ENCODE measurements at regions not wholly inside any gene's neighbourhood (a gene's known extent, or its start where the extent isn't known, plus 50 kb on each side); places are given as distances from the start of the nearest gene placed in this dataset.
A peak's percentile ranks its signal among the peaks of the same experiment; 100 is the strongest.

GRCh38 chr3:176820764-176821163, 376.5 kb downstream of the TBL1XR1 start:
- DNase-seq (no peak), ATAC-seq (ENCODE audit: insufficient read depth, low read depth) (no peak)
- H2AFZ ChIP-seq (ENCODE audit: low read depth, low read length), result no peak overlapping the region
- H3K4me1 ChIP-seq (ENCODE audit: insufficient read depth, low read length), result no peaks in the 10 kb centered on the region
- H3K4me2 ChIP-seq (ENCODE audit: insufficient read depth, low read length), result no peak overlapping the region
- no peaks in the 10 kb centered on the region for H3K36me3 ChIP-seq (ENCODE audit: insufficient read depth, low read length)
- H3K9me3 ChIP-seq (ENCODE audit: insufficient read depth, low read length, severe bottlenecking), result no peaks in the 10 kb centered on the region
- H3K79me2 ChIP-seq (ENCODE audit: insufficient read depth, low read length), result no peaks in the 10 kb centered on the region
- H3K9ac ChIP-seq (ENCODE audit: low read depth, low read length), result no peak overlapping the region
- TF ChIP-seq CTCF (IDR thresholded peaks at IDR 0.05; ENCODE audit: borderline replicate concordance, extremely low read depth, low read length, poor library complexity, severe bottlenecking) (no peak), EZH2 (IDR thresholded peaks at IDR 0.05; ENCODE audit: borderline replicate concordance, low read depth, low read length, severe bottlenecking) (no peak)
- no peaks in the 10 kb centered on the region for H3K27me3 ChIP-seq (ENCODE audit: insufficient read depth, low read length, poor library complexity)
- H3K4me3 ChIP-seq (ENCODE audit: low read depth in 1 of 2, low read length in 2 of 2), result no peak overlapping the region
- no peaks in the 10 kb centered on the region for H4K20me1 ChIP-seq (ENCODE audit: insufficient read depth, low read length)
- no peak overlapping the region for H3K27ac ChIP-seq (ENCODE audit: low read length)

- Histone ChIP-seq H2AFZ (ENCODE audit: low read depth, low read length) (no peak overlapping the region), H3K4me2 (ENCODE audit: insufficient read depth, low read length) (no peak overlapping the region), H3K4me1 (ENCODE audit: insufficient read depth, low read length) (no peaks in the 10 kb centered on the region), H4K20me1 (ENCODE audit: insufficient read depth, low read length) (no peaks in the 10 kb centered on the region), H3K36me3 (ENCODE audit: insufficient read depth, low read length) (no peaks in the 10 kb centered on the region), H3K27me3 (ENCODE audit: insufficient read depth, low read length, poor library complexity) (no peaks in the 10 kb centered on the region), H3K79me2 (ENCODE audit: insufficient read depth, low read length) (no peaks in the 10 kb centered on the region), H3K27ac (ENCODE audit: low read length) (no peak overlapping the region), H3K9ac (ENCODE audit: low read depth, low read length) (no peak overlapping the region), H3K9me3 (ENCODE audit: insufficient read depth, low read length, severe bottlenecking) (no peaks in the 10 kb centered on the region), H3K4me3 (ENCODE audit: low read depth in 1 of 2, low read length in 2 of 2) (no peak overlapping the region)
- no peak for ATAC-seq (ENCODE audit: insufficient read depth, low read depth)
- no peak for DNase-seq
- no peak for TF ChIP-seq CTCF (IDR thresholded peaks at IDR 0.05; ENCODE audit: borderline replicate concordance, extremely low read depth, low read length, poor library complexity, severe bottlenecking)
- TF ChIP-seq EZH2 (IDR thresholded peaks at IDR 0.05; ENCODE audit: borderline replicate concordance, low read depth, low read length, severe bottlenecking), result no peak
Observed at GRCh38 chr3:176816937-176817336, 380.3 kb downstream of the TBL1XR1 start.

- H3K27me3 ChIP-seq (ENCODE audit: insufficient read depth, low read length, poor library complexity), result no peaks in the 10 kb centered on the region
- H3K36me3 ChIP-seq (ENCODE audit: insufficient read depth, low read length), result no peaks in the 10 kb centered on the region
- no peaks in the 10 kb centered on the region for H3K9me3 ChIP-seq (ENCODE audit: insufficient read depth, low read length, severe bottlenecking)
- H3K9ac ChIP-seq (ENCODE audit: low read depth, low read length), result no peak overlapping the region
- H2AFZ ChIP-seq (ENCODE audit: low read depth, low read length), result no peak overlapping the region
- H3K4me3 ChIP-seq (ENCODE audit: low read depth in 1 of 2, low read length in 2 of 2), result no peak overlapping the region
- no peaks in the 10 kb centered on the region for H3K79me2 ChIP-seq (ENCODE audit: insufficient read depth, low read length)
- DNase-seq (peak; percentile 8), ATAC-seq (ENCODE audit: insufficient read depth, low read depth) (no peak)
- H3K4me1 ChIP-seq (ENCODE audit: insufficient read depth, low read length), result no peaks in the 10 kb centered on the region
- no peak overlapping the region for H3K27ac ChIP-seq (ENCODE audit: low read length)
- H4K20me1 ChIP-seq (ENCODE audit: insufficient read depth, low read length), result no peaks in the 10 kb centered on the region
- H3K4me2 ChIP-seq (ENCODE audit: insufficient read depth, low read length), result no peak overlapping the region
- TF ChIP-seq CTCF (IDR thresholded peaks at IDR 0.05; ENCODE audit: borderline replicate concordance, extremely low read depth, low read length, poor library complexity, severe bottlenecking), result peak; percentile 19
- TF ChIP-seq EZH2 (IDR thresholded peaks at IDR 0.05; ENCODE audit: borderline replicate concordance, low read depth, low read length, severe bottlenecking), result no peak
Observed at GRCh38 chr3:176814285-176814684, 383.0 kb downstream of the TBL1XR1 start.

- Histone ChIP-seq H3K9ac (ENCODE audit: low read depth, low read length) (no peak overlapping the region), H3K79me2 (ENCODE audit: insufficient read depth, low read length) (no peaks in the 10 kb centered on the region), H3K4me3 (ENCODE audit: low read depth in 1 of 2, low read length in 2 of 2) (no peak overlapping the region), H3K27me3 (ENCODE audit: insufficient read depth, low read length, poor library complexity) (no peaks in the 10 kb centered on the region), H3K36me3 (ENCODE audit: insufficient read depth, low read length) (no peaks in the 10 kb centered on the region), H4K20me1 (ENCODE audit: insufficient read depth, low read length) (no peaks in the 10 kb centered on the region), H2AFZ (ENCODE audit: low read depth, low read length) (no peak overlapping the region), H3K9me3 (ENCODE audit: insufficient read depth, low read length, severe bottlenecking) (no peaks in the 10 kb centered on the region), H3K27ac (ENCODE audit: low read length) (no peak overlapping the region), H3K4me1 (ENCODE audit: insufficient read depth, low read length) (no peaks in the 10 kb centered on the region), H3K4me2 (ENCODE audit: insufficient read depth, low read length) (no peak overlapping the region)
- ATAC-seq (ENCODE audit: insufficient read depth, low read depth), result no peak
- no peak for TF ChIP-seq CTCF (IDR thresholded peaks at IDR 0.05; ENCODE audit: borderline replicate concordance, extremely low read depth, low read length, poor library complexity, severe bottlenecking)
- TF ChIP-seq EZH2 (IDR thresholded peaks at IDR 0.05; ENCODE audit: borderline replicate concordance, low read depth, low read length, severe bottlenecking), result no peak
- no peak for DNase-seq
Observed at GRCh38 chr3:176807938-176808337, 389.3 kb downstream of the TBL1XR1 start.
